KMS-11 (cell line): ENCODE measurements at regions not wholly inside any gene's neighbourhood (a gene's known extent, or its start where the extent isn't known, plus 50 kb on each side); places are given as distances from the start of the nearest gene placed in this dataset.

Source experiments
- H2AFZ ChIP-seq: fragments of 200-600 bp; sonication (generic); 2 replicates; pipeline ENCODE4 v1.6.1; 2016; ENCODE audit warnings: antibody characterized with exemption, mixed run types, low read depth
- H3K27ac ChIP-seq: fragments of 200-600 bp; sonication (generic); 2 replicates; pipeline ENCODE4 v1.6.1; 2016; ENCODE audit warnings: mild to moderate bottlenecking, mixed run types
- H3K27me3 ChIP-seq: fragments of 200-600 bp; sonication (generic); 2 replicates; pipeline ENCODE4 v1.6.1; 2017; ENCODE audit warnings: mild to moderate bottlenecking, low read depth, mixed run types, moderate library complexity; ENCODE audit not compliant: insufficient read depth
- H3K36me3 ChIP-seq: fragments of 200-600 bp; sonication (generic); 2 replicates; pipeline ENCODE4 v1.6.1; 2017; ENCODE audit warnings: mild to moderate bottlenecking, mixed run types; ENCODE audit not compliant: insufficient read depth
- H3K4me1 ChIP-seq: fragments of 200-600 bp; sonication (generic); 2 replicates; pipeline ENCODE4 v1.6.1; 2016; ENCODE audit warnings: mild to moderate bottlenecking, low read depth, mixed run types; ENCODE audit not compliant: poor library complexity, severe bottlenecking
- H3K4me2 ChIP-seq: fragments of 200-600 bp; sonication (generic); 2 replicates; pipeline ENCODE4 v1.7.0; 2016; ENCODE audit warnings: mild to moderate bottlenecking, mixed run types
- H3K4me3 ChIP-seq: fragments of 200-600 bp; sonication (generic); IDR thresholded peaks from 2 replicates; pipeline ENCODE4 v1.6.1; 2017; ENCODE audit warnings: low read depth, low read length, mixed read lengths; ENCODE audit not compliant: insufficient read depth
- H3K79me2 ChIP-seq: fragments of 200-600 bp; sonication (generic); 2 replicates; pipeline ENCODE4 v1.6.1; 2016; ENCODE audit warnings: low read depth, mixed run types; ENCODE audit not compliant: insufficient read depth
- H3K9ac ChIP-seq: fragments of 200-600 bp; sonication (generic); 2 replicates; pipeline ENCODE4 v1.6.1; 2016; ENCODE audit warnings: mild to moderate bottlenecking, mixed run types
- H4K20me1 ChIP-seq: fragments of 200-600 bp; sonication (generic); 2 replicates; pipeline ENCODE4 v1.6.1; 2016; ENCODE audit warnings: mild to moderate bottlenecking, mixed run types; ENCODE audit not compliant: insufficient read depth
- TF ChIP-seq, protein P1 (sequence below): fragments of 200-600 bp; sonication (generic); conservative IDR thresholded peaks from 2 replicates; pipeline ENCODE4 v1.6.1; 2017; ENCODE audit warnings: low read depth, mild to moderate bottlenecking, antibody characterized with exemption, low read length, moderate library complexity, mixed read lengths

- Histone ChIP-seq H3K4me1 (peaks cover 51% of the 10 kb centered on the region), H2AFZ (peak overlapping the region; percentile 38), H3K27me3 (no peaks in the 10 kb centered on the region), H3K79me2 (no peaks in the 10 kb centered on the region), H3K9ac (peak overlapping the region; percentile 48; the same call in 1 of the 2 replicates), H3K27ac (peak overlapping the region; percentile 93), H3K36me3 (no peaks in the 10 kb centered on the region), H4K20me1 (no peaks in the 10 kb centered on the region), H3K4me2 (peak overlapping the region; percentile 86), H3K4me3 (no peak overlapping the region)
- TF ChIP-seq, protein P1, sequence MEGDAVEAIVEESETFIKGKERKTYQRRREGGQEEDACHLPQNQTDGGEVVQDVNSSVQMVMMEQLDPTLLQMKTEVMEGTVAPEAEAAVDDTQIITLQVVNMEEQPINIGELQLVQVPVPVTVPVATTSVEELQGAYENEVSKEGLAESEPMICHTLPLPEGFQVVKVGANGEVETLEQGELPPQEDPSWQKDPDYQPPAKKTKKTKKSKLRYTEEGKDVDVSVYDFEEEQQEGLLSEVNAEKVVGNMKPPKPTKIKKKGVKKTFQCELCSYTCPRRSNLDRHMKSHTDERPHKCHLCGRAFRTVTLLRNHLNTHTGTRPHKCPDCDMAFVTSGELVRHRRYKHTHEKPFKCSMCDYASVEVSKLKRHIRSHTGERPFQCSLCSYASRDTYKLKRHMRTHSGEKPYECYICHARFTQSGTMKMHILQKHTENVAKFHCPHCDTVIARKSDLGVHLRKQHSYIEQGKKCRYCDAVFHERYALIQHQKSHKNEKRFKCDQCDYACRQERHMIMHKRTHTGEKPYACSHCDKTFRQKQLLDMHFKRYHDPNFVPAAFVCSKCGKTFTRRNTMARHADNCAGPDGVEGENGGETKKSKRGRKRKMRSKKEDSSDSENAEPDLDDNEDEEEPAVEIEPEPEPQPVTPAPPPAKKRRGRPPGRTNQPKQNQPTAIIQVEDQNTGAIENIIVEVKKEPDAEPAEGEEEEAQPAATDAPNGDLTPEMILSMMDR, result no peak
Observed at GRCh38 chr10:55019439-55019838, 218.4 kb upstream of the PCDH15 start.

DNA sequence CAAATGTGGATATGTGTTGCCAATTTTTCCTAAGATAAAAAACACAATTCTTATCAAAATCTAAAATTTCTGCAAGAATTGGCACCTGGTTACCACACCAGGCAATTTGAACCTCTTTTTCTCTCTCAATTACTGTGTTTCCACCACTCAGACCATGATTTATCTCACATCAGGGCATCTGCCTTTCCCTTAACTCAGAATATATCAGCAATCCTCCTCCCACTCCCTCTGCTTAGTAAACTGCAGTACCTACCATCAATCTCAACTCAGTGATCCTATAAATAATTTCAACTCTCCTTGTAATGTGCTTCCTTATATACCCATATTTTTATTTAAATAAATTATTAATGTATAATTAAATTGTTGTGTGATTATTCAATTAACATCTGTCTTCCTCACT, 212.3 kb upstream of the PCDH15 start:
- H3K4me2 ChIP-seq, result no peak overlapping the region
- H3K36me3 ChIP-seq, result no peaks in the 10 kb centered on the region
- TF ChIP-seq, protein P1, result no peak
- H3K27me3 ChIP-seq, result no peaks in the 10 kb centered on the region
- no peak overlapping the region for H3K27ac ChIP-seq
- H3K4me1 ChIP-seq, result peaks cover 15% of the 10 kb centered on the region
- H2AFZ ChIP-seq, result no peak overlapping the region
- H4K20me1 ChIP-seq, result no peaks in the 10 kb centered on the region
- no peaks in the 10 kb centered on the region for H3K79me2 ChIP-seq
- H3K4me3 ChIP-seq, result no peak overlapping the region
- H3K9ac ChIP-seq, result no peak overlapping the region

GRCh38 chr10:55002420-55002819, 201.4 kb upstream of the PCDH15 start:
- H3K4me2 ChIP-seq, result no peak overlapping the region
- peaks cover 9% of the 10 kb centered on the region for H3K4me1 ChIP-seq
- H3K27ac ChIP-seq, result no peak overlapping the region
- H3K36me3 ChIP-seq, result no peaks in the 10 kb centered on the region
- no peak overlapping the region for H3K9ac ChIP-seq
- no peaks in the 10 kb centered on the region for H4K20me1 ChIP-seq
- H3K79me2 ChIP-seq, result no peaks in the 10 kb centered on the region
- H3K4me3 ChIP-seq, result no peak overlapping the region
- no peaks in the 10 kb centered on the region for H3K27me3 ChIP-seq
- H2AFZ ChIP-seq, result no peak overlapping the region
- TF ChIP-seq, protein P1, result no peak

GRCh38 chr10:55001422-55001821, 200.4 kb upstream of the PCDH15 start:
- Histone ChIP-seq H2AFZ (no peak overlapping the region), H3K79me2 (no peaks in the 10 kb centered on the region), H3K27me3 (no peaks in the 10 kb centered on the region), H3K9ac (no peak overlapping the region), H3K27ac (no peak overlapping the region), H3K36me3 (no peaks in the 10 kb centered on the region), H3K4me1 (peaks cover 17% of the 10 kb centered on the region), H4K20me1 (no peaks in the 10 kb centered on the region), H3K4me3 (no peak overlapping the region), H3K4me2 (no peak overlapping the region)
- TF ChIP-seq, protein P1, result no peak

DNA sequence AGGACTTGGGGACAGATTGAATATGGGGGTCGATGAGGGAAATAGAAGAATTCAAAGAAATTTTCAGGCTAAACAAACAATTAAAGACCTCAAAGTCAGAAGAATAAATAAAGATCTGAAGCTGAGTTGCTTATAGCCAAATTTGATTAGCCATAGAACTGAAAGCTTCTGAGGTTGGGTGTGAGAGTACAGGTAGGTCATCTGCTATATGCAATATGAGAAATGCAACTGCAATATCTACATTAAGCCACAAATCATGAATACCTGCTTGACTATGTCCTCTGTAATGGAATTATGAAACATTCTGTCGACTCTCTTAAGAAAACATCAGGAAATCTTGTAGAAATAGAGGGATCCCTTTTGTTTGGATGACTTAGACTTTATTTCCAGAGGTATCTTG, 192.1 kb upstream of the PCDH15 start:
- no peaks in the 10 kb centered on the region for H3K36me3 ChIP-seq

More for the DNA sequence above, 192.1 kb upstream of the PCDH15 start:
- TF ChIP-seq, protein P1, result no peak
- peak overlapping the region; percentile 18; the same call in 1 of the 2 replicates for H3K9ac ChIP-seq
- H2AFZ ChIP-seq, result peak overlapping the region; percentile 17
- peak overlapping the region; percentile 81 for H3K4me2 ChIP-seq
- no peaks in the 10 kb centered on the region for H3K27me3 ChIP-seq
- no peaks in the 10 kb centered on the region for H4K20me1 ChIP-seq
- peaks cover 76% of the 10 kb centered on the region for H3K4me1 ChIP-seq
- peak overlapping the region; percentile 79 for H3K27ac ChIP-seq
- no peaks in the 10 kb centered on the region for H3K79me2 ChIP-seq
- no peak overlapping the region for H3K4me3 ChIP-seq
